HG03460 (cell line): ENCODE measurements at regions not wholly inside any gene's neighbourhood (a gene's known extent, or its start where the extent isn't known, plus 50 kb on each side); places are given as distances from the start of the nearest gene placed in this dataset.

ENCODE experiments used
- ATAC-seq: cut with Tn5 transposase; IDR thresholded peaks from one replicate; pipeline ENCODE4 v1.9.1; 2021; ENCODE audit not compliant: unreplicated experiment

- no peak for ATAC-seq
Measured at GRCh38 chr15:35768949-35769348, 223.0 kb upstream of the DPH6 start.

- ATAC-seq = no peak
Measured at GRCh38 chr15:35769656-35770055, 223.7 kb upstream of the DPH6 start.

- ATAC-seq = no peak
Measured at GRCh38 chr15:35771746-35772442, 225.9 kb upstream of the DPH6 start.

DNA sequence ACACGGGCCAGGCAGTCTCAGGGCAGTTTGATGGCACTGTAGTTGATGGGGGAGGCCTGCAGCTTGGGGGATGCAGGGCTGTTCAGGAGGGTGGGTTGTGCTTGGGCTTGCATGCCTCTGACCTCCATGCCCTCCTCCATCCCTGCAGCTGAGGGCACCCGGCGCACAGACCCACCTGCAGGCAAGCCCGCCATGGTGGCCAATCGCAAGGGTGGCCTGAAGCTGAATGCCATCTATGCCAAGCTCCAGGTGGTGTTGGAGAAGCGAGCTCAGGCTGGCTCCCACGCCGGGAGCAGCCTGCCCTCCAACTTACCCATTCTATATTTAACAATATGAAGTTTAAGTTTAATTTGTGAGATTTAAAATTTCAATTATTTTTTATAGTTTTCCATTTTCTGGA, 228.7 kb upstream of the DPH6 start:
- no peak for ATAC-seq

GRCh38 chr15:35775471-35775870, 229.5 kb upstream of the DPH6 start:
- no peak for ATAC-seq

DNA sequence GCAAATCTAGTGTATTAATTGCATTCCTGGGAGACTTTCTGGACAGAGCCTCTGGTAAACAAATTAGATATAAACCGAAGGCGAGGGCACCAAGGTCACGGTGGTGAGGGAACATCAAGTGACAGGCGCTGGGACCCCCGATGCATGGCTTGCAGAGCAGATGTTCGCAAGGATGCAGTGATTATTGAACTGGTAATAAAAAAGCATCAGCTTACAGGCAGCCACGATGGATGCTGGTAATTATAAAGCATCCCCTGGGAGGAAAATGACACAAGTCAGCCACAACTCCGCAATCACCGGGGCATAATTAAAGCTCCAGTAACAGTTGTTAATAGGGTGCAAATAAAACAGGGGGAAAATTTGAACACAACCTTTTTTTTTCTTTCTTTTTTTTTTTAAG, 231.1 kb upstream of the DPH6 start:
- no peak for ATAC-seq

GRCh38 chr15:35783203-35783602, 237.2 kb upstream of the DPH6 start:
- no peak for ATAC-seq

GRCh38 chr15:35784745-35785144, 238.8 kb upstream of the DPH6 start:
- no peak for ATAC-seq

DNA sequence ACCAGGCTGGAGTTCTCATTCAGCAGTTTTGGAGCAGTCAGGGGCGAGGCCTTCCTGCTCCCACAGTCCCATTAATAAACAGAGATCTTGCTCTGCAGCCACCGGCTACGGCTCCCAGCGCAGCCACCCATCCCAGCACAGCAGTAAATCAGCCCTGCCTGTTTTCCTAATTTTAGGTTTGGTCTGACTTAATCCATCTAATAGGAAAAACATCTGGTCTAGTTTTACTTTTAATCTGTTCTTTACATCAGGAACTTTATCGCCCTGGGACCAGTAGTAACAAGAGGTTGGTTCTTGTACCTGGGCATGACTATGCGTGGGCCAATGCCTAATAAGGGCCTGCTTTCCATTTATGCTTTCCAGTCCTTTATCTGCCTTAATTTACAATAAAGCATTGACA, 264.0 kb upstream of the DPH6 start:
- no peak for ATAC-seq

DNA sequence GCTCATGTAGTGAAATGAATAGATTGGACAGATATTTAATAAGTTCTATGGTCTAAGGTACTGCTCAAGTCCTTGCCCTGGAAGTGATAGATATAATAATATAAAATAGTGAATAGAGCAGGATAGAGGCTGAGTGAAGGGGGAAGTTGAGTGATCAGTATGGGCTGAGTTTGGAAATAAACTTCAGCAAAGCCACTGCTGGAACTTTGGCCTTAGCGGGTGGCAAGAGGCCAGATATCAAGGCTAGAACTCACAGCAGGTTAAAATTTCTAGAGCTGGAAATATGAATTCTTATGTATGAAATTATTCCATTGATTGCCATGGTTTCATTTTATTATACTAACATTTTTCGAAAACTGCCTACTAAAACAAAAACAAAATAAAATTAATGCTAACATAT, 267.6 kb upstream of the DPH6 start:
- no peak for ATAC-seq

- ATAC-seq = no peak
Measured at GRCh38 chr15:35818846-35819245, 272.9 kb upstream of the DPH6 start.

DNA sequence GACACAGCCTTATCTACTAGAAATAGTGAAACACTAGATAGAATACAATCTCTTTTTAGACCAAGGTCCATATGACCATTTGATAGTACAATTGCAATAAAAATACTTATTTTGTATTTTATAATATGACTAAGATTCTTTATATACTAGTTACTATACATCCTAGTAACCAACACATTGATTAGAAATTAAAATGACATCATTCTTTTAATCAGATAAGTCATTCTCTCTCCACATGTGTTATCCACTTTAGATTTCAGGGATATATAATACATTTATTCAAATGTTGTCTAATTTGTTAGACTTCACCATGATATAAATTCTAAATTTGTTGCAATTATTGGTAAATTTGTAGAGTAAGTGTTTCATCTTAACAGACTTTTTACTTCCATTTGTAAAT, 276.2 kb upstream of the DPH6 start:
- ATAC-seq = no peak

- no peak for ATAC-seq
Measured at GRCh38 chr15:35827141-35827540, 281.2 kb upstream of the DPH6 start.

DNA sequence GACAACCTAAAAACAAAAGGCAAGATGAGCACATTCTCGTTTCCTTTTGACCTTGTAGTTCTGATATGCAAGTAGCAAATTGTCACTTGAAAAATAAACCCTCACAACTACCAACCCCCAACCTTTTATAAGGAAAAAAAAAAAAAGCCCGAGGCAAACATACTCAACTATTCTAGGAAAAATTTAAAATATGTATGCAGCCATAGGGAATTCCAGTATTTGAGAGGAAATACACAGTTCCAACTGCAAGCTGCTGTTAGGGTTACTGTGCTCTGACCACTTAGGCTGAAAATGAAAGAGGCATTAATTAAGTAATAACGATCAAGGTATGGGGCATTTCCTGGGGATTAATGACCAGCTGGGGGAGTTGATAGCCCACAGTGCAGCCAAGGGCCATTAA, 281.9 kb upstream of the DPH6 start:
- no peak for ATAC-seq

DNA sequence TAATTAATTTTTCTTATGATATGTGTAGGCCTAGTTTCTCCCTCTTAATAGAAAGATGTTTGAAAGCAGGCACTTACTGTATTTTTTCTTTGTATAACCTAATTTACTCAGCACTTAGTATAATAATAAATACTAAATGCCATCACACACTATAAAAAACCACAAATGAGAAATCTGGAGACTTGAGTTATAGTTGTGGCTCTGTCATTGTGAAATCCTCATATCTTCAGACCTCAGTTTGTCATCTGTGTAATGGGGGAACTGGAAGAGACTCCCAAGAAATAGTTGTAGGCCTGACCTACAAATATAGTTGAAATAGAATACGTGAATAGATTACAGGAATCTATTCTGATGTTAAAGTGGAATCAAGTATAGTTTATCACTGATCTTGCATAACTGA, 287.6 kb upstream of the DPH6 start:
- ATAC-seq = no peak

GRCh38 chr15:35834216-35834830, 288.4 kb upstream of the DPH6 start:
- no peak for ATAC-seq

GRCh38 chr15:35834866-35835265, 288.9 kb upstream of the DPH6 start:
- no peak for ATAC-seq

DNA sequence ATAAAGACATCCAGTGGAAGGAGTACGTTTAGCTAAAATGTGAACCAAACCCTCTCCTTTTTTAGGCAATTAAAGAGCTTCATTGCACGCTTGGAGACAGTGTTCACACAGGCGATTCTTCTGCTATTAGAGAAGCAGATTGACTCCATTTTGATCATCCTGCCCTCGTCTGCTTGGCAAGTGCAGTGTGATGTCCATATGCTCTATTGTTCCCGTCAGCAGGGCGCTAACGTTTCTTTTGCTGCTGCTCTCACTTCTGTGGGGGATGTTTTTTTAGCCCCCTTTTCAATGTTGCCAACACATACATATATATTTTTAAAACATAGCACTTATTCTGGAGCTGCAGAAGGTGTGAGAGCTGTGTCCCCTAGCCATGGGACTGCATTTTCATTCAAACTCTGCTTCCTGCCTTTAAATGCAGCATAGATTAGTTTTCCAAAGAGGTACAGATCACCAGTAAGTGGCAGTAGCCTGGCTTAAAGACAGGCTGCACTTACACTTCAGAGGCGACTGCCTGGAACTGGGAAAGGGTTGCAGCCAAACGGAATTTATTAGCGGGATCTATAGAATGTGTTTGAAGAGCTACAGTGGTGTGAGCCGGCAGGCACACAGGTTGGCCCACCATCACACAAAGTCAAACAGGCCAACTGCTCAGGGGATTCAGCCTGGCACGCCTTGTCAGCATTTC, 292.6 kb upstream of the DPH6 start:
- no peak for ATAC-seq

DNA sequence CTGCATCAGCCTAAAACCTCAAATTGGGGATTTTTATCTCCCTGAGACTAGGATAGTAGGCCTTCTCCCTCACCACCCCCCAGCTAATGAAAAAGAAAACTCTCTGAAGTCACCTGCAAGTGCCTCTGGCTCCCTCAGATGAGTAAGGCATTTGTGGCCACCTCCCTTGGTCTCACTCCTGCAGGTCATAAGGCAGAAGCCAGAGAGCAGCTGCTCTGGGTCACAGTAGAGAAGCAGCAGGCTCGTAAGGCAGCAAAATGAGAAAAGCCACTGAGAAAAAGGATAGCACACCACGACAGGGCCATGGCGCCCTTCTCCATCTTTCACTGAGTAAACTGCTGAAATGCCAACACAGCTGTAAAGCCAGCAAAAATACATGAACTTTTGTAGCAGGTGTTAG, 296.7 kb upstream of the DPH6 start:
- no peak for ATAC-seq

- no peak for ATAC-seq
Measured at GRCh38 chr15:35843498-35843897, 297.5 kb upstream of the DPH6 start.

DNA sequence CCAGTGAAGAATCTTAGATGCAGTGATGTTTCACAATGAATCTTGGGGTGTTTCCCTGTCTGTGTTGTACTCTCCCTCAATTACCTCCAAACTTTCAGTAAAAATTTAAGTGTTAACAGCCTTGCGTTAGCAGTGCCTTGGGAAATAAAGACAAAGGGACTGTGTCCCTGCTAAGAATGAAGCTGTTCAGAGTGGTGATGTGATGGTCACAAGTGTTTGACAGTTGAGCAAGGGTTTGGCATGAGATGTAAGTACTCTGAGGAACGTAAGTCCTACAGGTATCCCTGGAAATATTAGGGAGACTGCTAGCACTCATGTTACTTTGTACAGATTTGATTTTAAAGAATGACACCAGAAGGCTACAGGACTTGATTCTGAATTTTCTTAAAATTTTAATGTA, 304.3 kb upstream of the DPH6 start:
- no peak for ATAC-seq

DNA sequence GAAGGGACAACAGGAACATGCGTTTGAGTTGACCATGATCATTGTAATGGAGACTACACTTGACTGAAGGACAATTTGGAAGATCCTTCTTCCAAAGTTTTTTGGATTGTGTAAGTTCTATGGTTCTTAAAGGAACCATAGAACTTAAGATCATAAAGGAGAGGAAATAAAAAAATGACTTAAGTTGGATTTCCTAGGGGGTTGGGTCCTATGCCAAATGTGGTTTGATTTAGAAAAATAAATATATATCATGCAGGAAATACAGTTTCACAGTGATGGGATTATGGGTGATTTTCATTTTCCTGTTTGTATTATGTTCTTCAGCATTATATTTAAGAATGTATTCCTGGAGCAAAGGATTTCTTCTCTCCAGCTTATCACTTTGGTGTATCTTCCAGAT, 305.5 kb upstream of the DPH6 start:
- ATAC-seq = no peak
